K562 (cell line): ENCODE measurements at regions not wholly inside any gene's neighbourhood (a gene's known extent, or its start where the extent isn't known, plus 50 kb on each side); places are given as distances from the start of the nearest gene placed in this dataset.

Source experiments
- CTCF ChIP-seq, 3 experiments: IDR thresholded peaks in 2 of 3; conservative IDR thresholded peaks in 1 of 3; 2 replicates each; pipeline ENCODE4 v1.5.1; 2011 to 2012; ENCODE audit warnings: low read length in 3 of 3, mild to moderate bottlenecking in 3 of 3, control low read depth in 2 of 3, improper control_type of control experiment in 1 of 3, inconsistent platforms in 1 of 3, low read depth in 1 of 3, mixed read lengths in 1 of 3, moderate library complexity in 1 of 3; ENCODE audit not compliant: insufficient read depth in 2 of 3
- MNT ChIP-seq, 2 experiments: fragments of 450-650 bp; conservative IDR thresholded peaks; 2 replicates each; pipeline ENCODE4 v1.6.1; 2017; ENCODE audit warnings: mild to moderate bottlenecking in 2 of 2, moderate library complexity in 2 of 2
- SNAPC5 ChIP-seq: fragments of 250-450 bp; sonication (Bioruptor Pico); IDR thresholded peaks from 2 replicates; pipeline ENCODE4 v1.8.0; 2021; ENCODE audit warnings: moderate library complexity, mild to moderate bottlenecking, inconsistent platforms

- TF ChIP-seq MNT (conservative IDR thresholded peaks at IDR 0.05) (no peak), SNAPC5 (CRISPR knock-in tag) (no peak), CTCF (IDR thresholded peaks at IDR 0.05 in 2 of 3, conservative IDR thresholded peaks at IDR 0.05 in 1 of 3; ENCODE audit: insufficient read depth in 2 of 3, low read depth in 1 of 3, low read length in 3 of 3) (no peak)
Observed at GRCh38 chr7:37537439-37537838, 88.8 kb upstream of the ELMO1 start.
